Loucy (cell line): ENCODE measurements at regions not wholly inside any gene's neighbourhood (a gene's known extent, or its start where the extent isn't known, plus 50 kb on each side); places are given as distances from the start of the nearest gene placed in this dataset.

Source experiments
- H2AFZ ChIP-seq: fragments of 200-600 bp; sonication (generic); 2 replicates; pipeline ENCODE4 v1.6.0; 2016; ENCODE audit warnings: antibody characterized with exemption, mild to moderate bottlenecking, low read length, moderate library complexity
- H3F3A ChIP-seq: fragments of 200-600 bp; 2 replicates; pipeline ENCODE4 v1.6.0; 2016; ENCODE audit warnings: antibody characterized with exemption, low read depth, mild to moderate bottlenecking
- H3K27me3 ChIP-seq: fragments of 200-600 bp; sonication (generic); 2 replicates; pipeline ENCODE4 v1.6.1; 2014; ENCODE audit warnings: low read length, mild to moderate bottlenecking; ENCODE audit not compliant: insufficient read depth, poor library complexity, severe bottlenecking
- H3K36me3 ChIP-seq: fragments of 200-600 bp; sonication (generic); 2 replicates; pipeline ENCODE4 v1.6.1; 2016; ENCODE audit warnings: low read length; ENCODE audit not compliant: insufficient read depth
- H3K4me1 ChIP-seq: fragments of 200-600 bp; sonication (generic); 2 replicates; pipeline ENCODE4 v1.5.1; 2014; ENCODE audit warnings: low read length, mild to moderate bottlenecking; ENCODE audit not compliant: insufficient read depth, poor library complexity, severe bottlenecking
- H3K4me2 ChIP-seq: fragments of 200-600 bp; sonication (generic); 2 replicates; pipeline ENCODE4 v1.6.0; 2014; ENCODE audit warnings: antibody characterized with exemption, low read length, low read depth, mild to moderate bottlenecking; ENCODE audit not compliant: poor library complexity, severe bottlenecking
- H3K4me3 ChIP-seq: fragments of 200-600 bp; sonication (generic); 2 replicates; pipeline ENCODE4 v1.5.1; 2014; ENCODE audit warnings: low read length, mild to moderate bottlenecking, mixed read lengths; ENCODE audit not compliant: poor library complexity, severe bottlenecking
- H3K79me2 ChIP-seq: fragments of 200-600 bp; sonication (generic); 2 replicates; pipeline ENCODE4 v1.6.1; 2014; ENCODE audit warnings: low read length; ENCODE audit not compliant: insufficient read depth
- H3K9ac ChIP-seq: fragments of 200-600 bp; sonication (generic); 2 replicates; pipeline ENCODE4 v1.6.0; 2014; ENCODE audit warnings: mild to moderate bottlenecking, low read depth, low read length, moderate library complexity; ENCODE audit not compliant: poor library complexity, severe bottlenecking
- H3K9me2 ChIP-seq: fragments of 200-600 bp; sonication (generic); replicated peaks from 2 replicates; pipeline ENCODE4 v1.6.1; 2016; ENCODE audit warnings: low read depth, low read length, mixed read lengths
- H3K9me3 ChIP-seq: fragments of 200-600 bp; sonication (generic); 2 replicates; pipeline ENCODE4 v1.6.1; 2014; ENCODE audit warnings: mild to moderate bottlenecking, antibody characterized with exemption, low read length, low read depth; ENCODE audit not compliant: insufficient read depth
- H4K20me1 ChIP-seq: fragments of 200-600 bp; sonication (generic); 2 replicates; pipeline ENCODE4 v1.6.0; 2014; ENCODE audit warnings: antibody characterized with exemption, low read length, mild to moderate bottlenecking; ENCODE audit not compliant: insufficient read depth, poor library complexity, severe bottlenecking
- EZH2phosphoT487 ChIP-seq: fragments of 200-600 bp; IDR thresholded peaks from 2 replicates; pipeline ENCODE4 v1.6.1; 2018; ENCODE audit warnings: antibody characterized with exemption, mild to moderate bottlenecking, moderate library complexity, borderline replicate concordance
- TF ChIP-seq, protein P1 (sequence below): fragments of 200-600 bp; sonication (generic); conservative IDR thresholded peaks from 2 replicates; pipeline ENCODE4 v1.5.1; 2014; ENCODE audit warnings: mild to moderate bottlenecking, antibody characterized with exemption, low read length

DNA sequence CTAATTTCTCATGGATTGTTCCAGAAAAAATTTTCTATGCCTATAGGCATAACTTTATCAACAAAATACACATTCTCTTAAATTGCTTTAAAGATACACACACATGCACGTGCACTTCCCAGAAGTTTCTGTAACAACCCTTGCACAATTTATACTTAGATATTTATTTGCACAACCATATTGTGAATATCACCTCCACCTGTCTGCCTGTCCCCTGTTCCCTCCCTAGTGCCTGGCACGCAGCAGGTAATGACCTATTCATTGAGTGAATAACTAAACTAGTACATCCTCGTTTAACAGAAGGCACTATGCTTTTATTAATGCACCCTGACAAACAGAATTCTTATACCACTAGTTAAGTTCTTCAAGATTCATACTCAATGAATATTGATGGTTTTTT lies 198.9 kb downstream of the BCAS1 start:
- peak overlapping the region; percentile 84; the same call in 1 of the 2 replicates for H2AFZ ChIP-seq
- no peaks in the 10 kb centered on the region for H3K27me3 ChIP-seq
- H4K20me1 ChIP-seq = no peaks in the 10 kb centered on the region
- no peaks in the 10 kb centered on the region for H3K9me3 ChIP-seq
- no peak overlapping the region for H3K4me3 ChIP-seq
- no peak for TF ChIP-seq EZH2phosphoT487
- TF ChIP-seq, protein P1, sequence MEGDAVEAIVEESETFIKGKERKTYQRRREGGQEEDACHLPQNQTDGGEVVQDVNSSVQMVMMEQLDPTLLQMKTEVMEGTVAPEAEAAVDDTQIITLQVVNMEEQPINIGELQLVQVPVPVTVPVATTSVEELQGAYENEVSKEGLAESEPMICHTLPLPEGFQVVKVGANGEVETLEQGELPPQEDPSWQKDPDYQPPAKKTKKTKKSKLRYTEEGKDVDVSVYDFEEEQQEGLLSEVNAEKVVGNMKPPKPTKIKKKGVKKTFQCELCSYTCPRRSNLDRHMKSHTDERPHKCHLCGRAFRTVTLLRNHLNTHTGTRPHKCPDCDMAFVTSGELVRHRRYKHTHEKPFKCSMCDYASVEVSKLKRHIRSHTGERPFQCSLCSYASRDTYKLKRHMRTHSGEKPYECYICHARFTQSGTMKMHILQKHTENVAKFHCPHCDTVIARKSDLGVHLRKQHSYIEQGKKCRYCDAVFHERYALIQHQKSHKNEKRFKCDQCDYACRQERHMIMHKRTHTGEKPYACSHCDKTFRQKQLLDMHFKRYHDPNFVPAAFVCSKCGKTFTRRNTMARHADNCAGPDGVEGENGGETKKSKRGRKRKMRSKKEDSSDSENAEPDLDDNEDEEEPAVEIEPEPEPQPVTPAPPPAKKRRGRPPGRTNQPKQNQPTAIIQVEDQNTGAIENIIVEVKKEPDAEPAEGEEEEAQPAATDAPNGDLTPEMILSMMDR = no peak
- H3F3A ChIP-seq = no peaks in the 10 kb centered on the region; the same call in 1 of the 2 replicates
- peak overlapping the region; percentile 60 for H3K9ac ChIP-seq
- H3K4me2 ChIP-seq = peak overlapping the region; percentile 78
- H3K9me2 ChIP-seq = no peaks in the 10 kb centered on the region
- H3K79me2 ChIP-seq = no peaks in the 10 kb centered on the region
- H3K4me1 ChIP-seq = peaks cover 55% of the 10 kb centered on the region
- H3K36me3 ChIP-seq = no peaks in the 10 kb centered on the region

DNA sequence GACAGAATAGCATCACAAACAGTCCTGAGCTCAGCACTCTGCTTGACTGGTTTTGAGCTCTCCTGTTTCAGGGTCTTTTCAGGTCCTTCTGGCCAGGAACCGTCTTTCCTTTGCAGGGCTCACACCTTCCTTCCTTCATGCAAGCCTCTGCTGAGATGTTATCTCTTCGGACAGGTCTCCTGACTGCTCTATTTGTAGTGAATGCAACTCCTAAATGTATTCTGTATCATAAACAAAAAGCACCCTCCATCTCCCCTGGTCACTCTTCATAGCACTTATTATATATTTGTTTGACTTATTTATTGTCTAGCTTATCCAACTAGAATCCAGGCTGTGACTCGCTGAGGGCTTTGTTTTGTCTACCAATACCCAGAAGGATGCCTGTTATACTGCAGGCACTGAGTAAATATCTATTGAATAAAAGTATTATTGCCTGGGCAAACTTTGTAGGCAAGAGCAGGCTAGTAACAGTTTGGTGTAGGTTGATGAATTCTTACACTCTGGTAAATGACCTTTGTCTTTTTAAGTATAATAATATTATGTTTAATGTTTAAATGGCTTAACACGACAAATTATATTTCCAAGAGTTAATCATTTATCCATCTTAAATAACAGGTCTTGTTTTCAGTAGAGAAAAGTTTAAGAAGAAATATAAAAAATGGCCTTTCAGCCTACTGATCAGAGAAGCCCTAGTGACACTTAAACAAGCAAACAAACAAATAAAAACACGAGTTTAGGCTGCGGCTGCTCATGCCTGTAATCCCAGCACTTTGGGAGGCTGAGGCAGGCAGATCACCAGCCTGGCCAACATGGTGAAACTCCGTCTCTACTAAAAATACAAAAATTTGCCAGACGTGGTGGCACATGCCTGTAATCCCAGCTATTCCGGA lies 199.7 kb downstream of the BCAS1 start:
- Histone ChIP-seq H3K79me2 (no peaks in the 10 kb centered on the region), H3K9me3 (no peaks in the 10 kb centered on the region), H3K9me2 (no peaks in the 10 kb centered on the region), H3K27me3 (no peaks in the 10 kb centered on the region), H3K4me1 (peaks cover 63% of the 10 kb centered on the region), H2AFZ (peak overlapping the region; percentile 59), H3K4me3 (peak overlapping the region; percentile 3), H3F3A (no peaks in the 10 kb centered on the region; the same call in 1 of the 2 replicates), H3K36me3 (no peaks in the 10 kb centered on the region), H3K4me2 (peak overlapping the region; percentile 56), H4K20me1 (no peaks in the 10 kb centered on the region), H3K9ac (peak overlapping the region; percentile 40)
- no peak for TF ChIP-seq EZH2phosphoT487
- TF ChIP-seq, protein P1 = no peak

DNA sequence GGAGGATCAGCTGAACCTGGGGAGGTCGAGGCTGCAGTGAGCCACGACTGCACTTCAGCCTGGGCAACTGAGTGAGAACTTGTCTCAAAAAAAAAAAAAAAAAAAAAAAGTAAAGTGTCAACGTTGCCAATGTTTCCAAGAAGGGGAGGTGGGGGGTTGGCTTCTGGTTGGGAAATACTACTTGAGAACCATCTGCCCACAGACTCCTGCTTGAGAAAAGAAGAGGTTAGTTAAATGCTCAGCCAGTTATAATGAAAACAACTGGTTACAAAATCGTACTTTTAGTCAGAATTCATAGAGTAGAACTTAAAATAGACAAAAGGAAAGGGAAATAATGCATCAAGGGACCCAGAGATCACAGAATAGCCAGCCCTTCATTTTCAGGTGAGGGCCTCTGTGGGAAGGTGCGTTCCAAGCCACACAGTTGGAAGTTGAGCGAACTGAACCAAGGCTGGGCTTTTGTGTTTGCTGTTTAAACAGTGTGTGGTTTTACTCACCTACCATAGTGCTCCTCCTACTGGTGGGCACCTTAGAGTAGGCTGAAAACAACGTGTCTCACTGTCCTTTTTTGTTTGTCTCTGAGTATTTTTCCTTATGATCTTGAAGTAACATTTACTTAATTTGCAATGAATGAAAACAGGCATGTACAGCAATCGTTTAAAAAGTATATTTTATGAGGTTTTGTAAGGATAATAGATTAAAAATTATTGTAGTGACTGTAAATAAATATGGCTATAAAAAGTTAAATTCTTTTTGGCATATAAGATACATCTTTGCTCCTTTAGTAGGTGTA lies 200.7 kb downstream of the BCAS1 start:
- TF ChIP-seq, protein P1 = peak; percentile 95
- no peak for TF ChIP-seq EZH2phosphoT487
- Histone ChIP-seq H3K36me3 (no peaks in the 10 kb centered on the region), H3F3A (no peaks in the 10 kb centered on the region; the same call in 1 of the 2 replicates), H3K4me3 (peak overlapping the region; percentile 53), H3K9me2 (no peaks in the 10 kb centered on the region), H3K79me2 (no peaks in the 10 kb centered on the region), H4K20me1 (no peaks in the 10 kb centered on the region), H3K27me3 (no peaks in the 10 kb centered on the region), H3K4me1 (peaks cover 71% of the 10 kb centered on the region), H2AFZ (peak overlapping the region; percentile 93), H3K9me3 (no peaks in the 10 kb centered on the region), H3K4me2 (peak overlapping the region; percentile 56), H3K9ac (peak overlapping the region; percentile 40)
